GM19240 (cell line): ENCODE measurements at regions not wholly inside any gene's neighbourhood (a gene's known extent, or its start where the extent isn't known, plus 50 kb on each side); places are given as distances from the start of the nearest gene placed in this dataset.

Source experiments
- DNase-seq: peaks from one replicate; pipeline ENCODE4 v3.0.0; 2011; ENCODE audit warnings: low spot score; ENCODE audit not compliant: insufficient read length

DNA sequence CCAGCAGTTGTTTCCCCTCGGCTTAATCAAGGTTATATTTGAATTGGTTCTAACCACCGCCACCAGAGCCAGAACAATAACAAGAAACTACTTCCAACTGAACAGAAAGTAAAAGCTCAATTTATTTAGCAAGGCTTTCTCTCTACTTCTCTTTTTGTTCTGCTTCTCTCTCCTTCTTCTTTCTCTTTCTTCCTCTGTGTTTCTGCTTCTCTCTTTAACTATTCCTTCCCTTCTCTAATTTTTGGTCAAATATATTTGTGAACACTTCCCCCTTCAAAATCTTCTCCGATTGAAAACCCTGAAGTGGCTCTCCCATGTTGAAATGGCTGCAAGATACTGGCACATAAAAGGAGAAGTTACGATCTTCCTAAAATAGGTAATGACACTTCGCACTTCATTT, 1195.9 kb upstream of the PRKX start:
- DNase-seq: no peak

DNA sequence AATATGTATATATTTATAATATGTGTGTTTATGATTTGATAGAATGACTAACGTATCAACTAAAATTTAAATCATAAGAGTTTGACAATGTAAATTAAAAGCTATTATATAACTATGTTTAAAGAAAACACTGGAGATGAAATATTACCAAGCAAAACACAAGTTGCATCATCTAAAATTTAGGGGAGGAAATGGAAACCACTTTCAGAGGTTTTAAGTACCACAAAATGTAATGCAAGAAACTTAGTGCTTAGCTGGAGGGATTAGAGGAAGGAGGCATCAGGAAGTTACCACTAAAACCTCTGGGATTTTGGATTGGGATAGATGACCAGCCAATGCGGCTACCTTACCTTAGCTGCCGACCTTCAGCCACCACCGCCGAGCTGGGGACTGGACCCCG, 1192.1 kb upstream of the PRKX start:
- DNase-seq: no peak

DNA sequence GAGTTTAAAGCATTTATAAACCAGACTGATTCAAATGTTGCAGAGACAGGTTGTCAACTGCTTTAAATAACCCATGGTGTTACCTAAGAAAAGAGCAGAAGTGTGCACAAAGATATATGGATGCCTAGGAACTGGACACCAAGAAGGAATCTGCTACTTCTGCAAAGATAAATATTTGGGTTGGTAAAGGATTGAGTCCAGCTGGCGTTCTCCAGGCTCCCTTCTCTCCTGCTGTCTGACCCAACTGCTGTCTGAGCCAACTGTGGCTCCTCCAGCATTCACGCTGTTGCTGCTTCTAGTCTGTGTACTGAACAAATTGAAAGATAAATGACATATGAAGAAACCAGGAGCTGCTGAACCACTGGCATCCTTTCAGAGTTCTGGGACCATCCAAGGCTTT, 1167.8 kb upstream of the PRKX start:
- no peak for DNase-seq

DNA sequence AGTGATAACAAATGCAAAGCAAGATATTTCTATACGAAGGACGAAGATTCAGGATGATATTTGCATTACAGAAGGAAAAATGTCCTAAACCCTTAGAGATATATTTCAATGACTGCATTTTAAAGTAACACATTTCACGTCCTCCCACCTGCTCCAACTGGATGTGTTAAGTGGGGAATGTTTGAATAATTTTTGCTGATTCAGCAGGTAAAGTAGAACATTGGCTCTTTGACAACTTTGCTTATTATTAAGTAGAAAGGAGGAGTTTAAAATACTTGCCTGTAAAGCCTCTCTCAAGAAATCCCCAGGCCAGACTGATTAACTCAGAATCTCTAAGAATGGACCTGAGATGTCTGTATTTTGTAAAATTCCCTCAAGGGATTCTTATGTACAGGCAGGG, 1165.2 kb upstream of the PRKX start:
- DNase-seq: no peak

DNA sequence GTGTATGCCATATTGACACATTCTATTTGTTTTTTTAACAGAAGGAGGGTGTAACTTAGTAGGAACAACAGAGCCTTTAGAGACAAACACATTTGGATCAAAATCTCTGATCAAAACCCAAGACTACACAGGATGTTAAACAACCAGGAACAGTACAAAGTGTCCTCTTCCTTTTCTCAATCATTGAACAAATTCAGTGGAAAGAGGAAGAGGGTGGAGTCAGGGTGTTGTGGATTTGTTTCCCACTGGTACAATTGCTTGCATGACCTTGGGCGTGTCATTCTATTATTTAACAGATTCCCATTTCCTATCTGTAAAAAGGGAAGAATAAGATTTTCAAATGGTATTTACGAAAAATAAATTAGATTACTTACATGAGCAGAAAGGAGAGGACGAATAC, 1162.8 kb upstream of the PRKX start:
- no peak for DNase-seq

DNA sequence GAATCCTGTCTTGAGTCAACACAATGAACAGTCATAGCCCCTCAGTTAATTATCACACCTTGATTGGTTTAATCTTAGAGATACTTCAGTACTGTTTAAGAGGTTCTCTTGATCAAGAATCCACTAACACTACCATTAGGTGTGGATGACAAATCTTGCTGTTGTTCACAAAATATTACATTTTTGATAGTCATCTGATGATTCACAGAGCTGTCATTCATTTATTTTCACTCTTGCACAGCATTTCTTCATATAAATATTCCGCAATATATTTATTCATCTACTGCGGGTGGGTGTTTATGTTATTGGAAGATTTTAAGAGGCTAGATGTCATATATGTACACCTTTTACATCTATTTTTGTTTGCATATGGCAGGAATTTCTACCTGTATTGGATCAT, 1138.1 kb upstream of the PRKX start:
- DNase-seq: no peak

DNA sequence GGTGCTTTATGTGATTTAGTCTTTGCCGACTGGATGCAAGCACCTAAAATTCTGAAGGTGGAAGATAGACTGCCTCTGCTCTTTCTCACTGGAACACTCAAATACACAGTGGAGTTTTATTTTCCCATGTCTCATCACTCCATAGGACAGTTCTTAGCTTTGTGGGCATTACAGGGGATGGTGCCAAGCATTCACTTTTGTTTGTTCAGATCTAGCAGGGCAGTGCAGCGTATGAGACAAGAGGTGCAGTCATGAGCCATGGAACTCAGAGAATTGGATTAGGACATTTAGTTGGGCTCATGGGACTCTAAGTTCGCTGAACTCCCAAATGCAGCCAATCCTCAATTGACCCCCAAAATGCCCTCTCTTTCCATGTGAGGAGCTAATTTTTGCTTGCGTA, 1136.9 kb upstream of the PRKX start:
- no peak for DNase-seq

DNA sequence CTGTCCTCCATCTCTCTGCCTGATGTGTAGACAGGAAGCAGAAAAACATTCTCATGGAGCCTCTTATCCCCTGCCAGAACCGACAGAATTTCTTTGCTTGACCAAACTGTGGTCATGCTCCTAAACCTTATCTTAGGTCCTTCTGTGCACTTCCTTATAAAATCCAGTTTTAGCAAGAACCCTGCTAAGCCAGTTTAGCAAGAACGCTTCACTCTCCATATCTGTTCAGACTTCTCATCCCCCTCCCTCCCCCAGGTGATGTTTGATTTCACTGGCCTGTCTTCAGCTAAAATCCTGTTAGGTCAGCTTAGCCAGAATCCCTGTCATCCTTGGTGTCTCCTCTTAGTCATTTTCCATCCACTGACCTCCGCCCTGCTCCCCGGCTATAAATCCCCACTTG, 1130.9 kb upstream of the PRKX start:
- DNase-seq: no peak

DNA sequence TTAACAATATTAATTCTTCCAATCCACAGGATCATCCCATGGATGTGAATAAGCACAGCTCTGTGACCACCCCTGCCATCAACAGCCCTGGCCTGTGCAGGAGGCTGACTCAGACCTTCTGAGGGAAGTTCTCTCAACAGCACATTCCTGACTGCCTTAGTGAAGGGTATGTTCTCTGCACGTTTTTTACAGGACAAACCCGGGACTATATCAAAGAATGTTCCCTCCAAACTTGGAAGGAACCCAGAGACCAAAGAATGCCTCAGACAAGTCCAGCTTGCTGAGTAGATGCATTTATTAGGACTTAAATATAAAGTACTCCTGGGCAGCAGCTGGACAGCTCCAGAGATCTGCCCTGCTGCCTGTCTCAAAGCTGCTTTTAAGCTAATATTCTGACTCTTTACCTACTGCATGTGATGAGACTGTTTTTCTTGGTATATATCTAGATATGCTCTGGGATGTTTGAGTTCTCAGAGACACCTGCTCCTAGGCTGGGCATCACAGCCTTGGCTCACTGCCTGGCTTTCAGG, 1127.8 kb upstream of the PRKX start:
- no peak for DNase-seq

DNA sequence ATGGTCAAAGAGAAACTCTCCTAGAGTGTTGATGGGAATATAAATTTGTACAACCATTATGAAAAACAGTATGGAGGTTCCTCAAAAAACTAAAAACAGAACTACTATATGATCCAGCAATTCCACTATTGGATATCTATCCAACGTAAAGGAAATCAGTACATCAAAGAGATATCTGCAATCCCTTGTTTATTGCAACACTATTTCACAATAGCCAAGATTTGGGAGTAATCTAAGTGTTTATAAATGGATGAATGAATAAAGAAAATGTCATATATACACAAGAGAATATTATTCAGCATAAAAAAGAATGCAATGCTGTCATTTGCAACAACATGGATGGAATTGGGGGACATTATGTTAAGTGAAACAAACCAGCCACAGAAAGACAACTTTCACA, 1118.1 kb upstream of the PRKX start:
- DNase-seq: no peak

DNA sequence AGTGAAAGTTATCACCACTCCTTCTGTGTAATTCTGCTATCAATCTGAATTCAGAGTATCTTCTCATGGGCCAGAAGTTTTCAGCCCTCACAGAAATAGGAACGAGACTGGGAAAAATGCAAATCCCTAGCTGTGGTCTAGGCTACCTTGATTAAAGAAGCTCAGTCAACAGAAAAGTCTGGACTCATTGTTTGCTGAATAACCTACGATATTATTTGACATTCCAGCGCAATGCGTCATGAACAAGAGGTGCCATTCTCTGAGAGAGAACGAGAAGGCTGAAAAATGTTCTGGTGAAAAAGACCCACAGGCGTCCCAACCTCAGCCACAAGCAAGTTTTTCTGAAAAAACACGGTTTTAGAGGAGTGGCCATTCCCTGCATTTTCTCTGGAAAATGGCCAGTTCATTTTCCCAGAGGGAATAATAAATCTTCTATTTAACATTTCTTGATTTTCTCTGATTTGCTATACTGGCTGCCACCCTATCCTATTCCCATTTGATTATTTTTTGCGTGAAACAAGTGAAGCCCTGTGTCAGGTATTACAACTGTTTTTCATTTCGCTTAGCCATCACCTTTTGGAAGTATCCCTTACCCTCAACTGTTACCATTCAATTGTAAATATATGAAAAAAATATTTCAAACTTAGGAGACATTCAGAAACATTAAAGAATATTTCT, 1117.6 kb upstream of the PRKX start:
- DNase-seq: no peak

DNA sequence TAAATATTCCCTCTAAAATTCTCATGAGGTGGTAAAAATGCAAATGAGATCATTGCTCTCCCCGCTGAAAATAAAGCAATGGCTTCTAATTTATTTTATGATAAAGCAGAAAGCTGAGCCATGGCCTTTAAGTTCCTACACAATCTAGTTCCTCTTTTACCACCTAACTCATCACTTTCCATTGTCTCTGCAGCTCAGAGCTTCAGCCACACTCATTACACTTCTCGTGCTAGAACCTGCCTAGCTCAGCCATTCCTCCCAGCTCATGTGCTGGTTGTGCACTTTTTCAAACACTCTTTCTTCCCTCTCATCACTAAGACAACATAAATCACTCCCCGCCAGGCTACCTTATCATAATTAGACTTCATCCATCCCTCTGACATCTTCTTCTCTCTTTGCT, 1112.1 kb upstream of the PRKX start:
- no peak for DNase-seq

DNA sequence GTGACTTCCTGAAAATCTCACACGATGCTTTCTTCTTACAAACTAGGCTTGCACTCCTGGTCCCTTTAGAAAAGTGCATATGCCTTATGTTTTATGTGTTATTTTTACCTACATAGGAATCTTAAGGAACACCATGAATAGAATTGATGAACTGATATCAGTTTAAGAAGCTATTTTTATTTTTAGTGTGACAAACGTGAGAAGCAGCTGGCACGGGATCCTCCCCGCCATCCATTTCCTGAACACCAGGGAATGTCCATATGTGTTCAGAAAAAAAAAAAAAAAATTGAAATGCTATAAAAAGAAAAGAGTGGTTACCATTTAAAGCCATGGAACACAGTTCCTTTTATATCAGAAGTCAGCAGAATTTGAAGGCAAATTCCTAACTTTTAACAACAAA, 1096.1 kb upstream of the PRKX start:
- no peak for DNase-seq

DNA sequence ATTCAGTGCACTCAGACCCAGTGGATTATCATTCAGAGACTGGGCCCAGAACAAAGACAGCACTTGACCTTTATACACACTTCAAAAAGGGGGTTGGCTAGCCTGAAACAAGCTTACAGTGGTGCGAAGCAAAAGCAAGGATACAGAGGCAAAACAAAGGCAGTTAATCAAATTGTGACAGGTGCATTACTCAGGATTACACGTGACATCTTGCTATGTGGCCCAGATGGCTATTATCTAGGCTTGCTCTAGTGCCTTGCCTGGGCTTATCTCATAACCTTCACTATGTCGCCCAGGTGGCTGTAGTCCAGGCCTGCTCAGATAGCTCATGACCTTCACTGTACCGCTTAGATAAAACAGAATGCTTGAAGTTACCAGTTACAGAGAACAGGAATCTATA, 1092.1 kb upstream of the PRKX start:
- no peak for DNase-seq

DNA sequence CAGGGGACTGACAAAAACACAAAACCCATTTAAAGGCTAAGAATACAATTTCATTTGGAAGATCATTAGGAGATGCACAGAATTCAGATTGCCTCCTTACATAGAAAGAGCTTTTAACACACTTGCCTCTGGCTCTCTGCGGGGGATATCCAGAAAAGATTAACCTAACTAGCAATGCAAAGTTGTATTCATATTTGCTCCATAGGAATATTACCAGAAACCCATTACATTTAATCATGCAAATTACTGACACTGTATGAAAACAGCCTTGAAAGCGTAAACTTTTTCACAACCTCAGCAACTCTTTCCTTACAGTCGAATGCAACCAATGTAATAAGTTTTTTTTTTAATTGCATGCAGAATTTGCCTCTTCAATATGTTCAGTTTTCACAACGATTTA, 1087.3 kb upstream of the PRKX start:
- no peak for DNase-seq

DNA sequence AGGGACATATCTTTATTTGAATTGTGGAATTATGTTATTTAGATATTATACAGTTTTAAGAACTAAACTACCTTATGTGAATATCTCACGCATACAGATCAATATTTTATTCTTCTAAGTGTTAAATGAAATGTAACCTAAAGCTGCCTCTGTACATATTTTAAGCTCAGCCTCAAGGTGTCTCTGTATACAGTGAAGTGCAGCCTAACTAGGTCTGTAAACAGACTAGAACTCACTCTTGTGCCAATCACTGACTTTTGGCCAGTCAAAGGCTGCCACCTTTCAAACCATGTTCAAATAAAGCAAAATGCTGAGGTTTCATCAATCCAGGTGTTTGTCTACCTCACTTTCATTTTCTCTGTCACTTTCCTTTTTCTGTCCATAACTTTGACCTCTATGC, 1074.5 kb upstream of the PRKX start:
- DNase-seq: no peak

DNA sequence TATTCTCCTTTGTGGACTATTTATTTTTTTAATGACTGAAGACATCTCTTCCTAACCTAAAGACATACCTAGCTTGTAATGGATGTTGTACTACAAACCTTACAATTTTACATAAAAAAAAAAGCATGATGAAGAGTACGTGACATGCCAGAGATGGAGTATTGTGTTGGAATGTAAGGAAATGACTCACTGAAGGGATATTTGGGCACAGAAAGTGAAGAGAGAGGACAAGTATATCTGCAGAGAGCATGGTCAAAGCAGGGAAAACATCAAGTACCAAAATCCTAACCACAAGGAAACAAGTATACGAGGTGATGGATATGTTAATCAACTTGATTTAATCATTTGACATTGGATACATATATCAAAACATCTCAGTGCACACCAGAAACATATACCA, 1051.4 kb upstream of the PRKX start:
- DNase-seq: no peak

DNA sequence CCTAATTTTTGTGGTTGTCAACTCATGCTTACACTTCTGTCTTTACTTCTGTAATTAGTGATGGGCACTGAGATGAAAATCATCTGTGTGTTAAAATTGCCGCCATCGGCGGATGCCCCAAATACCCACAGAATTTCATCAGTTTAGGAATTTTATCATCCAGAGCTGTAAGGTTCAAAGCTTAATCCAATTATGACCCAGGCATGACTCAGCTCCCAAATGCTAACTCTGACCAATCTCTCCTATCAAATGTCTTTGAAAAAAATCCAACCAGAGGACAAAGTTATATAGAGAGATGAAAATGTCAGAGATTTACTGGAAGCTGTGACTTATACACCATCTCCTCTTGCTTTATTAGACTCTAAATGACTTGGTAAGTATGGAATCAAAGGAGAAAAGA, 1048.7 kb upstream of the PRKX start:
- no peak for DNase-seq

DNA sequence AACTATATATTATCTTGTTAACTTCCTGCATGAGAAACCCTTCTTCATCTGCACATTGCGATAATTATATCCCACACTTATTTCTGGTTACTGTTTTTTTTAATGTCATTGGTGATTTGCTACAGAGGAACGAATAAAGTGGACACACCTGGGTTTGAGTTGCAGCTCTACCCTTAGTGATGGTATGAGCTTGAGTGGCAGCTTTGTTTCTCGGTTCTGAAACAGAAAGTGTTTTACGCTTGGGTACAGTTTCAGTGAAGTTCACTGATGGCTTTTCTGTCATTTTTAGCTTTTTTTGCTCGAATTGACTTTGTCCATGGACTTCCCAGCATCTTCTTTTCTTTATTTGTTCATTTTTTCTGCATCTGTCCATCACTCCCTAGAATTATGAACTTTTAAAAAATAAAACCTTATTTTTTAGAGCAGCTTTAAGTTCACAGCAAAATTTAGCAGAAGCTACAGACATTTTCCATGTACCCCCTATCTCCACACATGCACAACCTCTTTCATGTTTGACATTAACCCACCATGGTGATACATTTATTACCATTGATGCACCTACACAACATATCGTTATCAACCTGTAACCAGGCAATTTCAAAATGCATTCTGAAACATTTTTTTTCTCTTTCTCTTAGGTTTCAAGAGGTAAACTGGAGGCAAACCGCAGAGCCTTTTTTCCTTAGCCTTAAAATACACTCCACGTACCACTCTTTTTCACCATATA, 1041.6 kb upstream of the PRKX start:
- no peak for DNase-seq

DNA sequence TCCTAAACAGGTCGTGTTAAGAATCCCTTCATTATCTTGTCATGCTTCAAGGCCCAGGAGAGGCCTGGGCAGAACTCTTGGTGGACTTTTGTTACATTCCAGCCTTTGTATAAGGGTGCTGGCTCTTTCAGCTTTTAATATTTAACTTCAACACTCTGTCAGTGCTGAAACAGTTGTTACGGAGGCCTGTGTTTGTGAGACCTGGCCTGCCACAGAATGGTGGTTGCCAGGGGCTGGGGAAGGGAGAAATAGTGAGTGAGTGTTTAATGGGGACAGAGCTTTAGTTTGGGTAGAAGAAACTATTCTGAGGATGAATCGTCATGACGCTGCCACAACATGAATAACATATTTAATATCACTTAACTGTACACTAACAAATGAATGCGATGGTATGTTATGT, 1027.6 kb upstream of the PRKX start:
- DNase-seq: no peak

DNA sequence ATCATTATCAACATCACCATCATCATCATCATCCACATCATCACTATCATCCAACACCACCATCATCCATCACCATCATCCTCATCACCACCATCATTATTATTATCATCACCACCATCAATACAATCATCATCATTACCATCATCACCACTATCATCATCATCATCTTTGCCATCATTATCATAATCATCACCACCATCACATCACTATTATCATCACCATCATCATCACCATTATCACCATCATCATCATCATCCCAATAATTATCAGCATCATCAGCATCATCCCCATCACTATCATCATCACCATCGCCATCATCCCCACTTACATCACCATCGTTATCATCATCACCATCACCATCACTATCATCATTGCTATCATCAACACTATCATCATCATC, 1021.9 kb upstream of the PRKX start:
- DNase-seq: no peak

DNA sequence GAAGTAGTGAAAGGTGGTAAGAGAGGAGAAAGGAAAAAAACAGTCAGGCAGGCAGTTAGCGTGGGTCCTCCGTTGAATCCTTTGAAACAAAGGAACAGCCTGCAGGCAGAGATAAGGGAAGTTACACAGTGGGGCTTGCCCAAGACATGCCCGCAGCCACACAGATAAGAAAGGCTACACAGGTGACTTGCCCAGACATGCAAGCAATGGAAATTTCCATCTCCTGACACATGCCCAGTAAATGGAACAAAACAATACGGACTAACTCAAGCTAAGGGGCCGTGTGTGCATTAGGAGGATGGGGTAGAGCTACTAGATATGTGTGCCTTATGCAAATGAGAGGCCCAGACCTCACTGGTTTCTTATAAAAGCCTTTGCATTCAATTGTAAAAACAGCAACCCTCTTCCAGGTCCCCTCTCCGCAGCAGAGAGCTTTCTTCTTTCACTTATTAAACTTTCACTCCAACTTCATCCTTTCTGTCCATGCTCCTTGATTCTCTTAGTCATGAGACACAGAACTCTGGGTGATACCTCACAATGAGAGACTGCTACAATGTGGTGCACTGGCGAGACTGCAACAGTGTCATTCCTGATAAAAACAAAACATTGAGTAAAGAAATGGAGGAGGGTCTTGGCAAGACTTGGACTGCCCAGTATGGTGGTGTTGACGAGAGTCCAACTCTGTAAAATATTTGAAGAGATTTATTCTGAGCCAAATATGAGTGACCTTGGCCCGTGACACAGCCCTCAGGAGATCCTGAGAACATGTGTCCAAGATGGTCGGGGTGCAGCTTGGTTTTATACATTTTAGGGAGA, 997.4 kb upstream of the PRKX start:
- no peak for DNase-seq
